ENCODE measurements at regions not wholly inside any gene's neighbourhood (a gene's known extent, or its start where the extent isn't known, plus 50 kb on each side); places are given as distances from the start of the nearest gene placed in this dataset.

DNA sequence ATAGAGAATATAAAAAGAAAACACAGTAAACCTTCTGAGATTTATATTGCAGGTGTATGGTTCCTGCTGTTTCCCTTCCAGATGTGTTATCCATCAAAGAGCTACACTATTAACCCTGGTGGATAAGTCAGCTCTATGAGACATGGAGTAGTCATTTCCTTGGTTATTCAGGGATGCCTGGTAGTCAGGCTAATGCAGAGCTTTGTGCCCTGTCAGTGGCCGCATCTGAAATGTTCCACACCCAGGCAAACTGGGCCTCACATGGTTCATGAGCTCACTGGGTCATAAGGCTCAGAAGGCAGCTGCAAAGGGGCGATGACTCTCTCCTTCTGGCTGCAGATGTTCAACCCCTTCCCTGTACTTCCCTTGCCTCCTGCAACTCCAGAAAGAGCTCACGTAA, 473.6 kb downstream of the EPHA7 start:
- no peak for DNase-seq (ENCODE audit: low read depth)

DNA sequence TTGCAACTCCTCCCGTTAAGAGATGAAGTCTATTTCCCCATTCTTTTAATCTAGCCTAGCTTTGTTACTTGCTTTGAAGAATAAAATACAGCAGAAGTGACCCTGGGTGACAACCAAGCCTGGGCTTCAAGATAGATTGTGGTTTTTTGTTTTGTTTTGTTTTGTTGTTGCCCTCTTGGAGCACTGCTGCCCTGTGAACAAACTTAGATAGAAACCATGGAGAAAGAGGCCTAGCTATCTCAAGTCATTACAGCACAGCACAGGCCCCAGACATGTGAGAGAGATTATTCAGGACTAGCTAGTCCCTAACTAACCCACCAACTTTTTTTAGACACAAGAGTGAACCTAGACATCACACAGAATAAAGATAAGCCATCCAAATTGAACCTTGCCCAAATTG, 475.2 kb downstream of the EPHA7 start:
- no peak for DNase-seq (ENCODE audit: low read depth)

DNA sequence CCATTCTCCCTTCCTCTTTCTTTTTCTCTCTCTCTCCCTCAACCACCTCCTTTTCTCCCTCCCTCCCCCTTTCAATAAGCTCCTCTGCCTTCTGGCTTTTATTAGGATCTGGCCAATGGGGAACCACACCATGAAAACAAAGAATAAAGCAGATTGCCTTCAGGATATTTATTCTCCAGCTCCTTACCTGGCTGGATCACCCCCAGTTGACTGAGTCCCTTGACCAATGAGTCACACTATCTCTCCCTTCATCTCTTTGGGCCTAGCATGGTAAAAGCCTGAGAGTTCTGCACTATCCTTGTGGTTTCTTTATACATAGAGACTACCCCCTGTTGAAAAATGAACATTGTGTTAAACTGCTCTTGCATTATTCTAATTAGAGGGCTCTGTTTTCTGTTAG, 476.8 kb downstream of the EPHA7 start:
- DNase-seq (ENCODE audit: low read depth) = no peak

DNA sequence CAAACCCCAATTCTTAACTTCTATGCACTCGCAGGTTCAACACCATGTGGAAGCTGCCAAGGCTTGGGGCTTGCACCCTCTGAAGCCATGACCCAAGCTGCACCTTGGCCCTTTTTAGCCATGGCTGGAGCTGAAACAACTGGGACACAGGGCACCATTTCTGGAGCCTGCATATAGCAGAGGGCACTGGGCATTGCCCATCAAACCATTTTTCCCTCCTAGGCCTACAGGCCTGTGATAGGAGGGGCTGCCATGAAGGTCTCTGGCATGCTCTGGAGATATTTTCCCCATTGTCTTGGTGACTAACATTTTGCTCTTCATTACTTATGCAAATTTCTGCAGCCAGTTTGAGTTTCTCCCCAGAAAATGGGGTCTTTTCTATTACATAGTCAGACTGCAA, 484.7 kb downstream of the EPHA7 start:
- DNase-seq (ENCODE audit: low read depth) = no peak

DNA sequence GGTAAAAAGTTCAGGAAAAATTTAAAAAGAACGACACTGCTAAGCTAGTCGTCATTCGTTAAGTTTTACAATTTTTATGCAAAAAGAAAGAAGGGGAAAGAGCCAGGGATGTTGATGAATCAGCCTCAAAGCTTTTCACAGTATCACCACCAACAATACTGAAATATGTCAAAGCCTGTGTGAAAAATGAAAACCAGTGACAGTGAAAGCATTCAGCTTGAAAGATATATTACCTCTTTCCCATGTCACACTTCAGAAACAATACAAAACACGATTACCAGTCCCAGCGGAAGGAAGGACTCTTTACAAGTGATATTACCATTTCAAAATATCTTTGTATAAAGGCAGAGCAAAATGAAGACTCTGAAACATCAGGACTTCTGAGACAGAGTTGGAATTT, 489.2 kb downstream of the EPHA7 start:
- no peak for DNase-seq (ENCODE audit: low read depth)

DNA sequence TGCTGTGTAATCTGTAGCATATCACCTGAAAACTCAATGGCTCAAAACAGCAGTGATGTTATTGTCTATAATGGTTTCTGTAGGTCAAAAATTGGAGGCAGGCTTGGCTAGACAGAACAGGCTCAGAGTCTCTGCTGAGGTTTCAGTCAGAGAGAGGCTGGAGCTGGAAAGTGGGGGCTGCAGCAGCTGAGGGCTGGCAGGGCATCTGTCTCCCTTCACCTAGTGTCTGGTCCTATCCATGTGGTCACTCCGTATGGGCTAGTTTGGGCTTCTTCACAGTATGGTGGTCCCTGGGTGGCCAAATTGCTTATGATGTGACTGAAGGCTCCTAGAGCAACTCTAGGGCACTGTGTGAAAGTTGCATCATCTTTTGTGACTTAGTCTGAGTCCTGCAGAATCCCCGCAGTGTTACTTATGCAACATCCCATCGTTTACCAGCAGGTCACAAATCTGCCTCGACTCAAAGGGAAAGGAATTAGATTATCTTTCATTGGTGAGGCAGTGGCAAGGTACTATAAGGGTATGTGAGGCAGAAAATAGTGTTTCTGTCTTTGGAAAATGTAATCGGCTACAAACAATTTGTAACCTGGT, 497.0 kb downstream of the EPHA7 start:
- DNase-seq (ENCODE audit: low read depth) = no peak

DNA sequence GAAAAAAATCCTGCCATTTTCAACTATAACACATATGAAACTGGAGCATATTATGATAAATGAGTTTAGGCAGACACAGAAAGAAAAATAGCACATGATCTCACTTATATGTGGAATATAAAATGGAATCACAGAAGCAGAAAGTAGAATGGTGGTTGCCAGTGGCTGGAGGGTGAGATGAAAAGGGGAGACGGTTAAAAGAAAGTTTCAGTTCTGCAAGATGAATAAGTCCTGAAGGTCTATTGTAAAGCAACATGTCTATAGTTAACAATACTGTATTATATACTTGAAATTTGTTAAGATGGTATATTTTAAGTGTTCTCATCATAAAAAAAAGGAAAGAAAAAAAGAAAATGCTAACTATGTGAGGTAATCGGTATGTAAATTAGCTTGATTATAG, 503.9 kb downstream of the EPHA7 start:
- DNase-seq (ENCODE audit: low read depth) = no peak

DNA sequence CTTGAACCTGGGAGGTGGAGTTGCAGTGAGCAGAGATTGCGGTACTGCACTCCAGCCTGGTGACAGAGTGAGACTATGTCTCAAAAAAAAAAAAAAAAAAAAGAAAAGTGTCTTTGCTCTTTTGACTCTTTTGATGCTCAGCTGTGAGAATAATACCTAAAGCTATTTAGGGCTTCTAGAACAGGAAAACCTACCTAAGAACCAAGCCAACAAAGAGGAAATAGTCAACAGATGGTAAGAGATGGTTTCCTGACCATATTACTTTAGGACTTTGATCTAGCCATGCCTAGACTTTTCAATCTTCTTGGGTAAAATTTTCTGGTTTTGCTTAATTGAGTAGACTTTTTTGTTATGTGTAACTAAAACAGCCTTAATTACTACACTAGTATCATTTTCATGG, 508.1 kb downstream of the EPHA7 start:
- DNase-seq (ENCODE audit: low read depth) = no peak

DNA sequence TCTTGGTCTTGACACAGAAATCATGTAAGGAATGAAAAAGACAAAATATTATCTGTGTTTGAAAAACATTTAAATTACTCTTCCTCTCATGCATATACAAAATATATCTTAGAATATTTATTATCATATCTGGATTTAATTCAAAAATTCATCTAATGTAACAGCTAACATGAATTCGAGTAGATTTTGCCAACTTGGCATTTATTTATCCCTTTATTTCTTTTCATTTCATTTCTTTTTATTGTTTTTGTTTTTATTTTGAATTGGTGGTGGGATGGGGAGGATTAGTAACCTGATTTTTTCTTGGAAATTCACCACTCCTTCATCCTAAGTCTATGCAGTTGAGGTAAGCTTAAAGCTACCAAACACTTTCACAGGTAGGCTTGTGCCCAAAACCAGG, 508.7 kb downstream of the EPHA7 start:
- no peak for DNase-seq (ENCODE audit: low read depth)

DNA sequence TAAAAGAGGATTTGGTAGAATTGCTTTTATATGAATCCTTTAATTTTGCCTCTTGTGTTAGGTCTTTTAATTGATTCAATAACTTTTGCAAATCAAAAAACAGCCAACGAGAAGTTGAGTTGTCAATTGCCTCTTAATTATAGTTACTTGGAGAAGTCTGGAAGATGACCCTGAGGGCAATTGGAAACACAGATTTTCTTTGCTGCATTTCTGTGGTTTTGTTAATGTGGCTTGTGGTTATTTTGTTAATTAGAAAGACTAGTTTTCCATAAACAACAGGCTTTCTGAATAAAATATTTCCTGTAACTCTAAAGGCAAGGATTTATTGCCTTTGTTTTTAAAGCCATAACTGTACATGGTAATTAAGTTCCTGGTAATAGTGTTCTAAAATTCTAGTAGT, 513.0 kb downstream of the EPHA7 start:
- DNase-seq (ENCODE audit: low read depth) = no peak

DNA sequence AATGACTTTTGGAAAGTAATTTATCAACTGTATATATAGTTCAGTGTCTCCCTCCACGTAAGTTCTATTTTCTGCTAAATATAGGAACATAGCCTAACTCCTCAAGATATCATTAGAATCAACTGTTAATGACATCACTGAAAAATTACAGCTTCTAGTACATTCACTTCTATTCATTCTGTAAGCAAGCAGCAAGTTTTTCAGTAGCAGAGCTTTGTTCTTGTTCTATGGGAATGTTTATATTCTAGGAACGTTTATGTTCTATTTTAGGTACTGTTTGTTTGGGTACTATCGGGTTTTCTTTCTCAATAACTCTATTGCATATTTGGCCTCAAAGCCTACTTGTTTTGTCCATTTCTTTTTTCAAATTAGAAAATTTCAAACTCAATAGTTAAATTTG, 525.6 kb downstream of the EPHA7 start:
- DNase-seq (ENCODE audit: low read depth) = no peak

DNA sequence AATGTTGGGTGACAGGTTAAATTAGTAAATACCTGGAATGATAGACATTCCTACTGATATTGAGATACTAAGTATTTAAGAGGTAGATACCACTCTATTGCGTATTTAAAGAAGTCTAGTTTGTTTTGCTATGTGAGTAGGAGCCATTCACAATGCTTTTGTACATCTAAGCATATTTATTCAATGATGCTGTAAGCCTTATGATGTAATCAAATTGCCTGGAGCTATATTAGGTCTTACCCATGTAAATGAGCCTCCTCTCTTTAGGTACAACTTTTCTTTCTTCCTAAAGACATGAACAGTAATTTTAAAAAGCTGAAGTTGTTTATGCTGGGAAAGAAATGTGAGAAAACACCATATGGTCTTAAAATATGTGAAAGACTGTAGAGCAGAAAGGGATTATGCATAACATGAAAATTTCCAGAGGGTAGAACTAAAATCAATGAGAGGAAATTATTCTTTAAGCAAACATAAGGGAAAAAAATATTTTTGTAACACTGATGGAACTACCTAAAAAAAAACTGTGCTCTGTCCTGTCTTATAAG, 526.7 kb downstream of the EPHA7 start:
- DNase-seq (ENCODE audit: low read depth) = no peak

DNA sequence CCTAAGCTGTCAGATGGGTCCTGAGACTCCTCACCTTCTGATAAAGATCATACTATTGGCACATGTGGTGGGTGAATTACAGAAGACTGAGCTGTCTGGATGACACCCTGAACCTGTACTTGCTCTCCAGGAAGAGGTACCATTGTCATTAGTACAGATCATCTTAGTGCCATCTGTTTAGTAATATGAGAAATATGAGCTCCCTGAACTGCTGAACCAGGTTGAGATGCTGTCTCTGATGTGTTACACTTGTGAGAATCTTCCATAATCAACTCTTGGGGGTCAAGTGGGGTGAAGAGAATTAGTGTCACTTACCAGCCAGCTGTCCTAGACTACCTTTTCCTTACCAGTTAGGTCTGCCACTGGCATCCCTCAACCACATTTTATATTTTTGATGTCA, 531.0 kb downstream of the EPHA7 start:
- DNase-seq (ENCODE audit: low read depth) = no peak

DNA sequence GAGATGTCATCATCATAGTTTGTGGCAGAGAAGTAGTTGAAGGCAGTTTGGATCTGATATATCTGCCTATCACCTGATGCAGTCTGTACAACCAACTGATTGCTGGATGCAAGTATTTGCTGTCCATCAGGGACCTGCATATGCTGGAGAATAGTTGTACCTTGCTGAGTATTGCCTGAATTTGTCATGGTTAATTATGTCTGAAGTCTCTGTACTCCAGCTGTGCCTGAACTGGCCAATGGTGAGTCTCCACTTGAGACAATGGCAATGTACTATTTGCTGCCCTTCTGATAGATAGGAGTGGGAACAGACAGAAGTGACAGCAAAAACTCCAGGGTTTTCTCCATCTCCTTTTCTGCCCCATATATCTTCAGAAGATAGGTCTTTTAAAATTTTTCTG, 531.5 kb downstream of the EPHA7 start:
- DNase-seq (ENCODE audit: low read depth) = no peak

DNA sequence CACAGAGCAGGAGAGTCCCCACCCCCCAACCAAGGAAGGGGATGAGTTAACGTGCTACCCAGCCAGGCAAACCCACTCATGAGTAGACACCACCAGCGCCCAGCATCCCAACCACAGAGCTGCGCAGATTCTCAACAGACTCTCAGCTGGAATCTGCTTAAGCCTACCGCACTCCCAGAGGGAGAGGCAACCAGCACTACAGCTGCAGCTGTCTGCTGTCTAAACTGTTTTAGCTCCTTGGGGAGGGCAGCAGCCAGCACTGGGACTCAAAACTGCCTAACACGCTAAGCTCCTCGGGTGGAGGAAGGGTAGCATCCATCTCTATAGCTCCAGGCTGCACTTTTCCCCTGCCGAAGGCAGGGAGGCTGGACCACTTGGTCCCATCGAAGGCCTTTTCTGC, 539.8 kb downstream of the EPHA7 start:
- no peak for DNase-seq (ENCODE audit: low read depth)

DNA sequence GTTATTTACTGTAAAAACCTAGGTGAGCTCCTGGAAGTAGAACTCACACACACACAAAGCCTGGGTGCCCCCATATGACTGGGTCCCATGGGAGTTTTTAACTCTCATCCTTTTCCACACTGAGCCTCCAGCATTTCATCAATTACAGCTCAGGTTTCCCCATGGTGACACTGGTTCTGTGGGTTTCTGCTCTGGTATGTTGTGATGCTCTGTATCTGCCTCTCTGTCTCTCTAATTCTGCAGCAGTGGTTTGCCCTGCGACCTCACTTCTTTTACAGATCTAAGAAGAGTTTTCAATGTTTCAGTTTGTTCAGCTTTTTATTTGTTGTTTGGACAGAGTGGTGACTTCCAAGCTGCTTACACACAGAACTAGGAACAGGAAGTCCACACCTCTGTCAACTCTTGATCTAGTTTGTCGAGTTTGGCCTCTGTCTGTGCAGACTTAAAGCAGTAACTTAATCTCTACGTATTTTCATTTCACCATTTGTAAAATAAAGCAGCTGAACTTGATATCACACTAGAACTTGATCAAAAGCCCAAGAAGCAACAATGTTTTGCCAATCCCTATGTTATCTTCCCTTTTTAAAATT, 554.3 kb downstream of the EPHA7 start:
- DNase-seq (ENCODE audit: low read depth) = no peak

DNA sequence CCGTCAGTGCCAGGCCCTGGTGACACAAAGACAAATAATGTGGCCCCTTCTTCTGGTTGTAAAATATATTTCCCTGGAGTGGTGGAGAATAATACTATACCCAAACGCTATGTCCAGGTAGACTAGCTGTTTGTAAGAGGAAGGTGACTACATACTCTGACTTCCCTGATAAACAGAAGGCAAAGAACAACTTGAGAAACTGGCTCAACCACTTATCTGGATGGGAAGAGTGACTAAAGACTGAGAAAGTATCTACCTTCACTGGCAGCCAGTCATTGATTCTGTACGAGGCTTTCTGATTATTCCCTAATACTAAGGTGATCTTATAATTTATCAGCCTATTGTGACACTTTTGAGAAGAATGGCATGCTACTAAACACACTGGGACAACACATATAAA, 569.7 kb downstream of the EPHA7 start:
- no peak for DNase-seq (ENCODE audit: low read depth)

DNA sequence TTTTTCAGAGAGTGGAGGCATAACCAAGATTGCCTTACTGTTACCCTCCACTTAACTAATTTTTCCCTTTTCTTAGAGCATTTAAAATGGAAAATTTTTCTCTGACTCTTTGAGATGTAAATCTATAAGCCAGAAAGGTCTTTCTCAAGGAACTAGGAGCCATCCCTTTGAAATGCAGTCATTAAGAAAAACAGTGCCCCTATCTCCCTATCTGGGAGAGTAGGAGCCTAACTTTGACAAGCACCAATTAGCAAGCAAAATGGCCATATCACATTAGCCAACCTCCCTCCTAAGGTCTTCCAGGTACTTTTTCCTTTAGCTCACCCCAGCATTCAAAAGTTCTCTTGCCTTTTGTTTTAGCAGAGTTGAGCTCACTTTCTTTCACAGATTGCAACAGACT, 570.5 kb downstream of the EPHA7 start:
- no peak for DNase-seq (ENCODE audit: low read depth)

DNA sequence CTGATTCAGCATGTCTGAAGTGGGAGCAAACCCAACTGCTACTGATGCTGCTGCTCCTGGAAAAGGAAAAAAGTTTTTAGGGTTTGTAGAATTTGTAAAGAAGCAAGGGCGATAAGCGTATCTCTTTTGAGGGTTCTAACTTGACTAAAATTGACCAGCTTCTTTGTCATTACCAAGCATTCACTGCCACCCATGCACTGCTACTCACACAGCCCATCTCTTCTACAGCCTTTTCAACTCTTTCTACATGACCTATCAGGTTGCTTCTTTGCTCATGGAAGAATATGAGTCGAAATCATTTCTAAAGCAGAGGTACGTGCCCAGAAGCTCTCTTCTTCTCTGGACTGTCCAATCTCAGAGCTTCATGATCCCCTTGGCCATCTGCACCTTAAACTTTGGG, 570.9 kb downstream of the EPHA7 start:
- no peak for DNase-seq (ENCODE audit: low read depth)

DNA sequence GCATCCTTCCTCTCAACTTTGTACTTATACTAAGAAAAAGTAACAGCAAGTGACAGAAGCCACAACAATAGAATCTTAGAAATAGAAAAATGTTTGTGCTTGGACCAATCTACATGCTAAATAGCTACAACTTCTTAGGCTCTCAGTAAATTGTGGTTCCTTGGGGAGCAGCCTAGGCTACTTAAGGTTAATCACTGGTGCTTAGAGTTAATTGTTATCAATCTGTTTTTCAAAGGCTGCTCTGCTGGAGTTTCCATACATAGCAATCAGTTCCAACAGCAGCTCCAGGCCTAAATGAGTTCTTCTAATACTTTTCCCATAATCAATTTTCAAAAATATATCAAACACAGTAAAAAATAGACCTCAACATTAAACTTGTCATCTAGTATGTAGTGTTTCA, 571.4 kb downstream of the EPHA7 start:
- no peak for DNase-seq (ENCODE audit: low read depth)

DNA sequence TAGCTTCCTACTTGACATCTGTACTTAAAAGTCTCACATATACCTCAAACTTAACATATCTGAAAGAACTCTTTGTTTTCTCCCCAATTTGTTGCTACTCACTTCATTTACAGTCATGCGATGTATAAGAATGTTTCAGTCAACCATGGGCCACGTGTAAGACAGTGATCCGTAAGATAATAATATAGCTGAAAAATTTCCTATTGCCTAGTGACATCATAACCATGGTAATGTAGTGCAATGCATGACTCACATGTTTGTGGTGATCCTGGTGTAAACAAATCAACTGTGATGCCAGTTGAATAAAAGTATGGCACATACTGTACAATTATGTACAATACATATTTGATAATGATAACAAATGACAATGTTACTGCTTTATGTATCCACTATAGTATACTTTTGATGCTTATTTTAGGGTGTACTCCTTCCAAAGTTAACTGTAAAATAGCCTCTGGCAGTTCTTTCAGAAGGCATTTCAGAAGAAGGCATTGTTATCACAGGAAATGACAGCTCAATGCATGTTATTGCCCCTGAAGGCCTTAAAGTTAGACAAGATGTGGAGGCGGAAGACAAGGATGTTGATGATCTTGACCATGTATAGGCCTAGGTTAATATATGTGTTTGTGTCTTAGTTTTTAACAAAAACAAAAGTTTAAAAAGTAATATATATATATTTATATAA, 579.0 kb downstream of the EPHA7 start:
- DNase-seq (ENCODE audit: low read depth) = no peak

DNA sequence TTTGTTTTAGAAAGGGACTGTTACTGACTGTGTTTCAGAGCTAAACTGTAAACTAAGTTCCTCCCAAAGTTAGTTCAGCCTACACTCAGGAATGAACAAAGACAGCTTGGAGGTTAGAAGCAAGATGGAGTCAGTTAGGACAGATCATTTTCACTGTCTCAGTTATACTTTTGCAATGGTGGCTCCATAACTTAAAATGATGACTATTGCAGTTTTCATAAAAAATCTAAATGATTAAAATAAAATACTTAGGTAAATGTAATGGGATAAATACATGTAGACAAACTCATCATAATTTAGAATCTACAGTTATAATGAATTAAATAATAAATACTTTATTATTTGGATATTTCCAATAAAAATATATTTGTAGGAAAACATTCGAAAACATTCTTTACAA, 590.6 kb downstream of the EPHA7 start:
- no peak for DNase-seq (ENCODE audit: low read depth)

DNA sequence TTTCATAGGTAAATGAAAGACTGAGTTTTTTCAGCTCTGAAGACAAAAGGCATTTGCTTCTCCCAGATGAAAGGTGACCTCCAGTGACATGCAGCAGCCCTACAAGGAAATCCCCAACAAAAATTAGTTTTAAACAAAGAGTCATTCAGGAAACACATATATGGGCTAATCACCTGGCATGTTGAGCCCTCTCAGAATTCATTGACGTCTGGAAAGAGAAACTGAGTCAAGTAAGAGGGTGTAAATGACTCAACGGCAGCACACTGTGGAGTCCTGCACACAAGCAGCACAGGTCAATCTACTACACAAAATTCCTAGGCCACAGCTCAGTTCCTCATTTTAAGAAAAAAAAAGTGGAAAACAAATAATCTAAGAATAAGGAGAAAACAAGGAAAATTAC, 592.3 kb downstream of the EPHA7 start:
- DNase-seq (ENCODE audit: low read depth) = no peak

DNA sequence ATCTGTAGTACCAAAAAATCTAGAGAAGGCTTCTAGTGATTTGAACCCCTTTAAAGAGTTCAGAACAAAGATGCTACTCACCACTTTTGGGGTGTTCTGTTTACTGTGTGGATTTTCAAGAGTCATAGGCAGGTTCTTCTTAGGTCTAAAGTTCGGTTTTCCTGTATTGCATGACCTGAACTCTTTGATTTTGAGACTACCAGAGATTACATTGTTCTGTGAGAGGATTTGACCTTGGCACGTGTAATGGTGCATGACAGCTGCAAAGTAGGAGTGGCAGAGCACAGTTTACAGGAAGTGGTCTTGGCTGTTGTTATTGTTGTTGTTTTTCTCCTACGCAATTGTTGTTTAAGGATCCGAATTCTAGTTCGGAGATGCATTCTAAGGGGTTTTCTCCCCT, 592.7 kb downstream of the EPHA7 start:
- DNase-seq (ENCODE audit: low read depth) = no peak
